GM12872 (cell line): ENCODE measurements at regions not wholly inside any gene's neighbourhood (a gene's known extent, or its start where the extent isn't known, plus 50 kb on each side); places are given as distances from the start of the nearest gene placed in this dataset.

Experiments
- CTCF ChIP-seq: IDR thresholded peaks from 3 replicates; pipeline ENCODE4 v1.5.1; 2011; ENCODE audit warnings: low read depth, mild to moderate bottlenecking, low read length, moderate library complexity; ENCODE audit not compliant: insufficient read depth

- TF ChIP-seq CTCF = no peak
Measured at GRCh38 chr11:122062763-122063162, 53.3 kb downstream of the BLID start.

GRCh38 chr11:122059565-122059964 is 56.5 kb downstream of the BLID start:
- TF ChIP-seq CTCF = no peak

GRCh38 chr11:122050021-122050690 is 65.9 kb downstream of the BLID start:
- no peak for TF ChIP-seq CTCF

- TF ChIP-seq CTCF = no peak
Measured at GRCh38 chr11:122048401-122048800, 67.6 kb downstream of the BLID start.

GRCh38 chr11:122046846-122047245 is 69.2 kb downstream of the BLID start:
- TF ChIP-seq CTCF = no peak

- no peak for TF ChIP-seq CTCF
Measured at GRCh38 chr11:122046438-122046837, 69.6 kb downstream of the BLID start.

- TF ChIP-seq CTCF = no peak
Measured at GRCh38 chr11:122045181-122045586, 70.8 kb downstream of the BLID start.
